GM21526 (cell line): ENCODE measurements at regions not wholly inside any gene's neighbourhood (a gene's known extent, or its start where the extent isn't known, plus 50 kb on each side); places are given as distances from the start of the nearest gene placed in this dataset.
"Not testable (repeated sequence)": the region's sequence is repeated elsewhere in the genome, so short reads cannot be mapped to it uniquely, and the experiment has no call there.

Source experiments
- ATAC-seq: cut with Tn5 transposase; IDR thresholded peaks from one replicate; pipeline ENCODE4 v1.9.1; 2021; ENCODE audit warnings: moderate library complexity; ENCODE audit not compliant: unreplicated experiment, low FRiP score

DNA sequence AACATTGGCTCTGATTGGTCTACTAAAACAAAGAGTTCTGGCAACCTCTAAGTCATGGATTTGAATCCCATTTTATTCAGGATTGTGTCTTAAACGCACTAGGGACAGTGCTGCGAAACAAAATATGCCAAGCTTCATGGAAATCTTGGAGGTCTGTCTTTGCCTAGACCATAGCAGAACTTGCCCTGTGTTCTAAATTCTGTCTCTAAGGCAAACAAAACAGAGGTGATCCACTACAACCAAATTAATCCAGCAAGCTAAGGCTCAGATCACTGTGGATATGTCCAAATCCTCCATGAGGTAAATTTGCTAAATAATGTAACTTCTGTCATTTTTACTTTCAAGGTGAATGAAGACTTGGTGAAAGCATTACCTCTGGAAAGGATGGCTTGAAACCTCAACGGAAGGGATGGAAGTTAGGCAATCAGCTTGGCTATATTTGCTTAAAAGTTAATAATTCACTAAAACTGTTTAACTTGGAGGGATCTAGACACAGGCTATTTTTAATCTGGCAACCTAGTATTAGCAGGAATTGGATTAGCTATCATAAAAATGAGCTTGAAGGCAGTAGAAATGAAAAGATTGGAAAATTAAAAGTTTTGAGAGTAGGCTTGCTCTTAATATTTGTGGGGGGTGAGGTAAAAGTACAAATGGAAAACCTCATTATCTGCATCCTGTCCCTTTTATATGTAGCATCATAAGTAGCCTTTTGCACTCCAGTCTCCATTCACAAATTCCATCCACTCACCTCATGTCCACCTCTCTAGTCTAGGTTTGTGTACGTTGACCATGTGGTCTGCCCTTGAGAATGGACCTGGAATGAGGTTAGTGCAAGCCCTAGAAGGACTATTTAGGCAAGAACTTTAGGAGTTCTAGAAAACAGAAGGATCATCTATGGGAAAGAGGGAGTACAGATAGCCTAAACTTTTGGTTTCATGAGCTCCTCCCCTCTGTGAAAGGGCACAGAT, 176.2 kb downstream of the SMC2 start:
- no peak for ATAC-seq

DNA sequence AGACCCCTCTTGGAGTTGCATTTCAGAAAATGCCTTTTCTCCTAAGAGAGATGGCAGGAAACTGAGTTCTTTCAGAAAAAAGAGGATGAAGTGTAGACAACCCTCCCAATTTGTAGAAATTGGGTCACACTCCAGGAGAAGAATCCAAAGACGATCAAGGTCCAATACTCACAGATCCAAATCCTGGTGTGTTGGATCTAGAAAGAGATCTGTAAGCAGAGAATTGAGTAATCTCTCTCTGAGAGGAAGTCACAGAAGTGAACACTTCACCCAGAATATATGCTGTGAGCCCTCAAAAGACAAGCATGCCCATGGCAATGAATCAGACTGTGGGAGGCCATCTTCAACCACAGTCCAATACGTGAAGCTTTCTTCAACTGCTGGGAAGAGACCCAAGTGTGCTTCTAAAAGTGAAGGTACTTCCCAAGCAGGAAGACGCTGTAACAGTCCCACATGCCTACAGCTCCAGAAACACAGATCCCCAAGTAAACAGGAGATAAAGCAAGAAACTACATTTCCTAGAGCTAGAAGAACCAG, 182.7 kb downstream of the SMC2 start:
- no peak for ATAC-seq

DNA sequence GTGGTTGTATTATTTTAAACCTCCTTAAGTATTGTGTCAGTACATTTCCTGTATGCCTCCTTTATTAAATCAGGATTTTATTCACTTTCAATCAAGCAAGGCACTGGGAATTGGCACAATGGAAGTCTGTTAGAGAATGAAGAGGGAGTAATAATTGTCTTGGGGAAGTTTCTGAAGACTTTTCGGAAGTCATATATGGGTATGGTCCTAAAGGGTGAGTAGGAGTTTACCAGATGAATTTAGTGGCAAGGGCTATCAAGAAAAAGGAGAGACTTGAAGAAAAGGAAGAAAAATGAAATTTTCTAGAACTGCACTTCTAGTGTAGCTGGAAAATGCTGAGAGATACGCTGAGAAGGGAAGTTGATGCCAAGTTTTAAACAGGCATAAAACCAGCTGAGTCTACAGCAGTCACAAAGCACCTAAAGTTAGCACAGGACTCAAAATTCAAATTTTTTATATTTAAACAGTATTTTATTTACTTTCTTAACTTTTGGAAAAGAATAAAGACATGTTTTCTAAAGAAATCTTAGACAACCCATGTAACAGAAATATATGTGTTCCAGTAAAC, 184.9 kb downstream of the SMC2 start:
- no peak for ATAC-seq

DNA sequence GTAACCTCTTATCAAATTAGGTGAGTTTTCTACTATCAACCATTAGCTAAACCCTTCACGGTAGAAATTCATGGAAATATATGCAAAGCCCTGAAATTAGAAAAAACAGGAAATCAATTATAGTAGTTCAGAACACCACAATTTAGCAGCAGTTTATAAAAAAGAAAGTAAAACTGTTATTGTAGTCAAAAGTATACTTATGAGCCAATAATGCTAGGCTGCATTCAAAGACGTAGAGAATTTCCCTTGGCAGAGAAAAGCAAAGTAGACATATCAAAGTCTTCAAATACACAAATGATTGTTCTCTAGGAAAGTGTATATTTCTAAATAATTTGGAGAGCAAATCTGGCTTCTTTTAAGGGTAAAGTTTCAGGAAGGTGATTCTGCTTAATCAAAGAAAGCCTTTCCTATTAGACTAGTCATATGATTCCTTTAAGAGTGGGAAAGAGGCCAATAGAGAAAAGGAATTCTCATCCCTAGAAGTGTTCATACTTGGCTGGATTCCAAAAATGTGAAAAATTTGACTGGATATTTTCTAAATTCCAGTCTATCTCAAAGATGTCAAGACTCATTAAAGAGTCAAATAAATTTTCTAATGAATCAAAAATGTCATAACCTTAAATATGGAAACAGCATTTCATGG, 185.5 kb downstream of the SMC2 start:
- no peak for ATAC-seq

DNA sequence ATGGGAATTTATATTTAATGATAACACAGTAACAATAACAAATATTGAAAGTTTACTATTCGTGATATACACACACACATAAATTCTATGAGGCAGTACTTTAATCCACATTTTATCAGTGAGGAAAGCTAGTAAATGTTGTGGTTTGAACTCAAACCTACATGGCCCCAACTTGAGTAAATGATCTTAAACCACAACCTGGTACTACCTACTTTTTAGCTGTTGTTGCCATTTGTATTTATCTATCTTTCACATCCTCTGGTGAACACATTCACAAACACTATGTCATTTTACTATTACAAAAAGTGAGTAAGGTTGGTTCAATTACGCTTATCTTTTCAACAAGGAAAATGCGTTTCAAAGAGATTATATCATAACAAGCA, 186.1 kb downstream of the SMC2 start:
- no peak for ATAC-seq

DNA sequence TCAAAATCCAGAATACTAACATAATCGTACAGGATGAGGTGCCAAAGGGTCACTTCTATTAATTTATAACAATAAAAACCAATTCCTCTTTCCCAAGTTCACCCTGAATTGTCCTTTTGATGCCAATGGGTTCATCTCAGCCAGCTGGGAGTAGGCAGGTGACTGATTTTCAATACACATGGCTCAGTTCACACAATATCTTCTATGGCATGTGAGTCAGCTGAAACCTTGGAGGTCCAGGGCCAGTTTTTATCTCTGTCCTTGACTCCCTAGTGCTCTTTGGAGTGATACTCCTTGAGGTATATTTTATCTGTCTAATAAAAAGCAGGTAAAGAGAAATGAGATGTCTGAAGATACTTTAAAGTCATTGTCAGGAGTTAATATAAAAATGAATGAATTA, 186.6 kb downstream of the SMC2 start:
- no peak for ATAC-seq

DNA sequence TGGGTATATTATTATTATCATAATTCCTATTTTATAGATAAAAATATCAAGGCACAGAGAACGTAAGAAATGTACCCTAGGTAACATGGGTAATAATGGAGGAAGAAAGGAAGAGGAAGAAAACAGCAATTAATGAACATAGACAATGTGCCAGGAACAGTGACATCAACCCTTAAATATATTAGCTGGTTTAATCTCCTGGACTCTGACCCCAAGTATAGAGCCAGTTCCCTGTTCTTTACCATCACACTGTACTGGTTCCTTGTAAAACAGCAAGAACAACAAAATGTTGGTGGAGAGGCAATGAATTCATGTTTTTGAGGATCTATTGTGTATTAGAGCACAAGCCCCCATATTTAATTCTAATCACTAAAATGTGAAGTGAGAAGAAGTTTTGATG, 192.1 kb downstream of the SMC2 start:
- no peak for ATAC-seq

DNA sequence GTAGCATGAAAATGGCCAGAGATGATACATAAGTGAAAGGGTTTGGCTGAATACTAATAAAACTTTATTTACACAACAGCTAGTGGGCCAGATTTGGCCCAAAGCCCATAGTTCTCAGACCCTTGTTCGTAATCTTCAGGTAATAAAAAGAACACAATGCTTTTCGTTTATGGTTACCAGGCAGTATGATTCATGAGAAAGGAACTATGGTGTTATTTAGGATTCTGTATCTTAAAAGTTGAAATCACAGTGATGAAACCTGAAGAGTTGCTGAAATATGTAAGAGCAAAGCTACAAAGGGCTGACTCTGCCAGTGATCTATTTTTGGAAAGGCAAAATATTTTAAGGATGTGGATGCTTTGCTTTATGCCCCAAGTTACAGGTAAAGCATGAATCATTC, 192.7 kb downstream of the SMC2 start:
- ATAC-seq: no peak

DNA sequence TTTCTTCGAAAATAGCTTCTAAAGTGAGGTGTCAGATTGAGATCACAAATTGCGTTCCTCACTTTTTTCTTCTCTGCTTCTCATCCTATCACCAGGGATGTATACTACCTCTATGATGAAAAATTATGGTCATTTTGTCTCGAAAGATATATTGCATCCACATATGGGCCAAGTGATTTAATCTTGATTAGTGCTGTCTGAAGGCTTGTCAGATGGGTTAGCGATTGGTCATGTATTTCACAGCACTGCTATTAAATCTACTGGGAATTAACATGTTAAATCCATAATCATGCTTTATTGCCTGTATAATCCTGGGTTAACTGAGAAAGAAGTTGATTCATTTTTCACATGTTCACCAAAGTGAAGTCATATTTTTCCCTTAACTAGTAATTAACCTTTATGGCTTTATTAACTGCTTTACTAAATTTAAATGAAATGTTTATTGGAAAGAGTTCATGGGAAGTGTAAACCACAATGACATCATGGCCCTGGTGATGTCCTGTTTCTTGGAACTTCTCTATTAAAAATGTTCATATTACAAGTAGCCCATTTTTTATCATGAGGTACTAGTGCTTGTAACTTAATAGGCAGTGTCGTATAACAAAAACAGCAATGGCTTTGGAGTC, 193.3 kb downstream of the SMC2 start:
- no peak for ATAC-seq

DNA sequence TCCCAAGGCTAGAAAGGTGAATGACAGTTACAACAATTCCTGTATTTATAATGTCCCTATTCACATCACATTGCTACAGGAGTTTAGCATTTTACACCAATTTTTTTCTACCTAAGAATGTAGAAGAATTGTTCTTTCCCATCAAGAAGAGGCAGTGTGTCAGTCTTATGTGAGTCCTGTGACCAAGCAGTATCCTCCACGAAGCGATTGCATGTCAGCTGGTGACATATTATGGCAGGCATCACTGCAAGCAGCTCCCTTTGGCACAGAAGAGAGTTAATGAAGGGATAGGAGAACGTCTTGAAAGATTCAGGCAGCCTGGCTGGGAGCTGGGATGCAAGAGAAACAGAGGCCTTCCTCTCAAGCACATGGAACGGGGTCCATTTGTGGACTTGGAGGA, 199.8 kb downstream of the SMC2 start:
- ATAC-seq: no peak

DNA sequence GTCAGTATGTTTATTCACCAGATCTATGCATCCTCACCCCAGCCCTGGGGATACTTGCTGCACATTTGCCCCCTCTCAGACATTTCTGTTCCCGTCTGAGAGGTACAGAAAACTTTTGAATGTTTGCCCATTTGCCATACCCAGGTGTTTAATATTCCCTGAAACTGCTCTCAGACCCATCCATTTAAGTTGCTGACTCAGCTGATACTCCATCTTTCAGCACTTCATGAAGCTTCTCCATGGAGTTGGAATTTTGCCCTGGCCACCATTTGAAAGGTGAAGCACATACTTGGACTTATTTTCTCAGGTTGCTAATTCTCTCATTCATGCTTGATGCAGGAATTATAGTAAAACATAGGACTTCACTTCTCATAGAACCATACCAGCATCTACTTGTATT, 203.9 kb upstream of the OR13F1 start:
- ATAC-seq: no peak

DNA sequence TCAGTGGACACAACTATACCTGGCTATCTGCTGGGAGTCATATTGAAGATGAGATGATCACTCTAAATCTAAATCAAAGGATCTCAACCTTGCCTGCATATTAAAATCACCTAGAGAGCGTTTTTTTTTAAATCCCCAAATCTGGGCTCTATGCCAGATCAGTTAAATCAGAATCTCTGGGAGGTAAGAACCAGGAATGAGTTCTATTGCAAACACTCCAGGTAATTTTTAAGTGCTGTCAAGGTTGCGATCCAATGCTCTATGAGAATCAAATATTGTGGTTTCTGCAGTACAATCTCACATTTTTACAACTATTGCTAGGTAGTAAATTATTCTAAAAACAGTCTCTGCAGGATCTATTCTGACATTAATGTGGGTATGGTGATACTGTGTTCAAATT, 202.3 kb upstream of the OR13F1 start:
- no peak for ATAC-seq

DNA sequence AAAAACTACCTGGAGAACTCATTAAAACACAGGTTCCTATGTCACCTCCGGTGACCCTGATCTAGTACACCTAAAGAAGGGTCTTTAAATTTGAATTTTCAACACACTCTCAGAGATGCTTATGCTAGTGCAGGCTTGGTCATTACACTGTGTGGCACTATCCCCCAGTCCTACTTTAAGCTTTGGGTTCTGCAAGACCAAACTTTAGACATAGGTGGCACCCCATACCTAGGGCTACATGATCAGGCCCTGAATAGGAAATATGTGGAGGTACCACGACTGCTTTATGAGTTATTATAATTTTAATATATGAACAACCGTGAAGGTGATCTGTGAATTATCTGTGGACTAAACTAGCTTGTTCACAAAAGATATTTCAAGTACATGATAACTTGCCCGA, 201.3 kb upstream of the OR13F1 start:
- ATAC-seq: no peak

DNA sequence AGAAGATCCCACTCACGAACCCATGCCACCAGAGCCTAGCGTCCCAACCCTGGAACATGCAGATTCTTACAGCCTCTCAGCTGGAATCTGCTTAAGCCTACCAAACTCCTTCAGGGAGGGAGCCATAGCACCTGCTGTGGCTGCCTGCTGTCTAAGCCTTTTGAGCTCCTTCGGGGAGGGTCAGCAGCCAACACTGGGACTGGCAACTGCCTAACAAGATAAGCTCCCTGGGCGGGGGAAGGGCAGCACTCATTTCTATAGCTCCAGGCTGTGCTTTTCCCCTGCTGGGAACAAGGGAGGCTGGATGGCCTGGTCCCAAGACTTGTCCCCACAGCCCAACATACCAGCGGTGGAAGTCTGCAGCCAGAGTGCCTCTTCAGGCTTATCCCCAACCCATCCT, 199.1 kb upstream of the OR13F1 start:
- ATAC-seq: no peak

DNA sequence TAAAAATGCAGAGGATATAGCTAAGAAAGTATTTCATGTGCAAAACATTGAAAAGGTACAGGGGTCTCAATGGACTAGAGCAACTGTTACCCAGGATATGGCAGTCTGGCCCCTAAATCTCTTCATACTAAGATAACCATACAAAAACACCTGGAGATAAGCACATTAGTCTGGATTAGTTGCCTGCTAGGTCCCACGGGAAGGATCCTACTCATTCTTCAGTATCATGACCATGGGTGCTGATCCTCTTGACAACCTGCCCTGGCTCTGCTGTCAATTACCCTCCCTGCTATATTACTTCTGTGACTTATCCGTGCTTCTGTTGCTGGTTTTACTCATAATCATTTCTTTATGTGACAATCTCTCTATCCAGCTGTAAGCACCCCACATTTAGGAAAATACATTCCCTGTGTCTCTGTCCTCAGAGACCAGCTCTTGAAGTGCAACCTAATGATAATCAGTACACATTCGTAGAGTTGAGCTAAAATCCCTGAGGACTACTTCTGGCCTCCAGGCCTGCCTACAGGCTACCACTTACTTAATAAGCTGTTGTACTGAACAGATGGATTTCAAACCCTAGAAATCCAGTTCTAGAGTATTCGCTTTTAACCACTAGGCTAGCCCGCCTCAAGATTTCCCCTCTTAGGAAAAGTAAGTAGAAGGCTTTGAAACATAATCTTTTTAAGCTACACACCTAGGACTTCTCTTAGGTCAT, 190.5 kb upstream of the OR13F1 start:
- ATAC-seq: no peak

DNA sequence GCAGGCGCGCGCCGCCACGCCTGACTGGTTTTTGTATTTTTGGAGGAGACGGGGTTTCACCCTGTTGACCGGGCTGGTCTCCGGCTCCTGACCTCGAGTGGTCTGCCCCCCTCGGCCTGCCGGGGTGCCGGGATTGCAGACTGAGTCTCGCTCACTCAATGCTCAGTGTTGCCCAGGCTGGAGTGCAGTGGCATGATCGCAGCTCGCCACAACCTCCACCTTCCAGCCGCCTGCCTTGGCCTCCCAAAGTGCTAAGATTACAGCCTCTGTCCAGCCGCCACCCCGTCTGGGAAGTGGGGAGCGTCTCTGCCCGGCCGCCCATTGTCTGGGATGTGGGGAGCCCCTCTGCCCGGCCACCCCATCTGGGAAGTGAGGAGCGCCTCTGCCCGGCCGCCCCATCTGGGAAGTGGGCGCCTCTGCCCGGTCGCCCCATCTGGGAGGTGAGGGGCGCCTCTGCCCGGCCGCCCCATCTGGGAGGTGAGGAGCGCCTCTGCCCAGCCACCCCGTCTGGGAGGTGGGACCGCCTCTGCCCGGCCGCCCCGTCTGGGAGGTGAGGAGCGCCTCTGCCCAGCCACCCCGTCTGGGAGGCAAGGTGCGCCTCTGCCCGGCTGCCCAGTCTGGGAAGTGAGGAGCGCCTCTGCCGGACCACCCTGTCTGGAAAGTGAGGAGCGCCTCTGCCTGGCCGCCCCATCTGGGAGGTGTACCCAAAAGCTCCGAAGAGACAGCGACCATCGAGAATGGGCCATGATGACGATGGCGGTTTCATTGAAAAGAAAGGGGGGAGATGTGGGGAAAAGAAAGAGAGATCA, 187.7 kb upstream of the OR13F1 start:
- ATAC-seq: not testable (repeated sequence)

DNA sequence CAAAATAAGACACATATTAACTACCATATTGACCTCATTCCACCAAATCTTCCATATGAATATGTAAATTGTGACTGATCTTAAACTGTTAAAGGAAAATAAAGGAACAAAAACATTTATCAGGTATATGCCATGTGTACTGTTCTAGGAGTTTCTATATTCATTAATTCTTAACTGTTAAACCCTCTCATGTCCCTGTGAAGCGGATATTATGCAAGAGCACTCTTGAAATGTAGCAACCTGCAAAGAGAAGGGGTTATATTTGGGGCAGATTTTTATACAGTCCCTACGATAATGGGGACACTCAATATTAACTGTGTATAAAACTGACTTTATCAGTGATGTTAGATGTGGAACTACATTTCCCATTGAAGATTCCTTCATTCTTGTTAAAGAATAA, 184.9 kb upstream of the OR13F1 start:
- ATAC-seq: no peak

DNA sequence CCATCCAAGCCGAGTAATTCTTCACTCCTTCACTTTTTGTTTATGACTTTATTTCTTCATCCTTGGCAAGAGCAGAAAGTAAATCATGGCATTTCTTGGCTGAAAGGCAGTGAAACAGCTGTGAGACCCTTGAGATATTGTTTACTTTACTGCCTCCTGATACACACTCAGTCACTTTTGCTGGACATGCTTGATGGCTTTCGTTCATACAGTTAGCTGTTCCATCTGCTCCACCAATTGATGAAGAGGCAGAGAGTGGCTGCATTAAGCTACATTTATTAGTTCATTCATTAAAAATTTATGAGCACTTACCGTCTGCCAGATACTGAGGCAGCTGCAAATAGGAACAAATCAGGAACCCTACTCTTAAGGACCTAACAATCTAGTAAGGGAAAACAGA, 184.4 kb upstream of the OR13F1 start:
- ATAC-seq: no peak

DNA sequence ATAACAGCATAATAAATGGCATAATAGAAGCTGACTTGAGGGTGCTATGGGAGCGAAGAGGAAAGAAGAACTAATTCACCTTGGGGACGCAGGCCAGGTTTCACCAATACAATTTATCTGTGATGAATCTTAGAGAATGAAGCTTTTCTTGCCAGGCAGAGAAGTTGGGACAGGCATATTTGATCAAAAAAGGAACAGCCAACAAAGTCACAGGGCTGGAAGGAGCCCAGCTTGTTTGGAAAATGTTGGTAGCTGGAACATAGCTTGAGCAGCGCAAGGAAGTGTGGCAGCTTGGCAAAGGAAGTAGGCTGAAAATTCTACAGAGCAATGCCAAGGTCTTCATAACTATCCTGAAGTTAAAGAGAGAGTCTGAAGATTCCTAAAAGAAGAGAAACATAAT, 181.5 kb upstream of the OR13F1 start:
- ATAC-seq: no peak
